HepG2 (cell line): ENCODE measurements at regions not wholly inside any gene's neighbourhood (a gene's known extent, or its start where the extent isn't known, plus 50 kb on each side); places are given as distances from the start of the nearest gene placed in this dataset.

ENCODE experiments used
- ATAC-seq: fragments of 200-7000 bp; cut with Tn5 transposase; 3 replicates; pipeline ENCODE4 v1.9.1; 2020; ENCODE audit warnings: mild to moderate bottlenecking, moderate library complexity
- BruUV-seq: library from RNA; stranded (reverse); fragments of 400-500 nt; replicated peaks from 2 replicates; lab custom pipeline; 2021; lab: Mats Ljungman, UMichigan
- CTCF ChIA-PET: fragments of 300-600 bp; formaldehyde crosslinking; extraction: SDS; loops from one replicate; lab custom pipeline; 2021; ENCODE audit warnings: low total read pairs, inconsistent platforms, low intra/inter-chr PET ratio; lab: Yijun Ruan, JAX
- POLR2A ChIA-PET: fragments of 350-600 bp; sonication (Branson Sonifier 250); formaldehyde crosslinking; loops from one replicate; lab custom pipeline; 2020; ENCODE audit warnings: antibody characterized with exemption, inconsistent platforms; lab: Yijun Ruan, JAX
- DNase-seq: peaks from one replicate; pipeline ENCODE4 v3.0.0-alpha.2; 2015; ENCODE audit warnings: low spot score
- FAIRE-seq: peaks from 3 replicates; lab custom pipeline; 2011; peaks lifted over from hg19 to GRCh38; lab: Jason Lieb, UNC
- H2AFZ ChIP-seq: one replicate; pipeline ENCODE4 v1.6.1; 2011; ENCODE audit warnings: low read length, inconsistent platforms
- H3K27ac ChIP-seq: fragments of 300-600 bp; 3 replicates; pipeline ENCODE4 v1.8.0; 2011; ENCODE audit warnings: mixed run types, mild to moderate bottlenecking, mixed read lengths, low read length, inconsistent platforms; ENCODE audit not compliant: insufficient read depth; ENCODE audit errors: extremely low read length
- H3K27me3 ChIP-seq, 2 experiments: fragments of 200-600 bp in 1 of 2; 2 replicates in 1 of 2; 3 replicates in 1 of 2; pipeline versions ENCODE4 v1.6.0 to v1.8.0; 2011; ENCODE audit warnings: low read length in 2 of 2, mild to moderate bottlenecking in 2 of 2, moderate library complexity in 2 of 2, inconsistent platforms in 1 of 2; ENCODE audit not compliant: insufficient read depth in 2 of 2, control insufficient read depth in 1 of 2
- H3K36me3 ChIP-seq, 2 experiments: fragments of 200-600 bp in 1 of 2; replicated peaks in 1 of 2; 2 replicates in 1 of 2; 3 replicates in 1 of 2; pipeline versions ENCODE4 v1.5.1 to v1.8.0; 2011; ENCODE audit warnings: low read length in 2 of 2, inconsistent platforms in 1 of 2; ENCODE audit not compliant: insufficient read depth in 2 of 2, control insufficient read depth in 1 of 2
- H3K4me1 ChIP-seq: 2 replicates; pipeline ENCODE4 v1.5.1; 2012; ENCODE audit warnings: low read length, inconsistent platforms; ENCODE audit not compliant: insufficient read depth
- H3K4me2 ChIP-seq: 2 replicates; pipeline ENCODE4 v1.6.0; 2011; ENCODE audit warnings: low read depth, low read length, inconsistent platforms
- H3K4me3 ChIP-seq, 3 experiments: fragments of 200-600 bp in 1 of 3; sonication (generic), shearing (Covaris generic) in 1 of 3; replicated peaks in 1 of 3; 2 replicates each; pipeline ENCODE4 v1.5.1; 2011 to 2016; ENCODE audit warnings: low read length in 3 of 3, inconsistent platforms in 2 of 3, low read depth in 2 of 3, mild to moderate bottlenecking in 2 of 3, control low read depth in 1 of 3, mixed read lengths in 1 of 3; ENCODE audit not compliant: insufficient read depth in 1 of 3
- H3K79me2 ChIP-seq: one replicate; pipeline ENCODE4 v1.6.1; 2011; ENCODE audit warnings: low read length, inconsistent platforms; ENCODE audit not compliant: insufficient read depth
- H3K9ac ChIP-seq: 2 replicates; pipeline ENCODE4 v1.6.0; 2011; ENCODE audit warnings: mild to moderate bottlenecking, low read depth, low read length, inconsistent platforms; ENCODE audit not compliant: insufficient read depth
- H3K9me3 ChIP-seq: 2 replicates; pipeline ENCODE4 v1.5.1; 2012; ENCODE audit warnings: mild to moderate bottlenecking, low read length
- H4K20me1 ChIP-seq: 2 replicates; pipeline ENCODE4 v1.6.0; 2011; ENCODE audit warnings: inconsistent platforms, mild to moderate bottlenecking, low read length, moderate library complexity; ENCODE audit not compliant: insufficient read depth
- DNMT1 ChIP-seq: sonication (generic); formaldehyde crosslinking; IDR thresholded peaks from 2 replicates; pipeline ENCODE4 v1.5.1; 2020; ENCODE audit warnings: mild to moderate bottlenecking, missing genetic modification reagents
- FOXA3 ChIP-seq: IDR thresholded peaks from 2 replicates; pipeline ENCODE4 v1.6.1; 2016; ENCODE audit warnings: missing genetic modification reagents, missing compliant biosample characterization
- FOXP1 ChIP-seq, 2 experiments: fragments of 450-650 bp in 1 of 2; IDR thresholded peaks; 2 replicates each; pipeline ENCODE4 v1.6.1; 2017 to 2018; ENCODE audit warnings: antibody characterized with exemption in 1 of 2
- MAZ ChIP-seq, 2 experiments: sonication (generic) in 1 of 2; formaldehyde crosslinking in 1 of 2; IDR thresholded peaks; 2 replicates each; pipeline versions ENCODE4 v1.5.0 to v1.6.1; 2012 to 2020; ENCODE audit warnings: low read depth in 2 of 2, mild to moderate bottlenecking in 2 of 2, borderline replicate concordance in 1 of 2, improper control_type of control experiment in 1 of 2, low read length in 1 of 2, missing genetic modification reagents in 1 of 2, moderate library complexity in 1 of 2
- NONO ChIP-seq, 2 experiments: fragments of 450-650 bp in 1 of 2; sonication (generic) in 1 of 2; formaldehyde crosslinking in 1 of 2; IDR thresholded peaks in 1 of 2; conservative IDR thresholded peaks in 1 of 2; 2 replicates each; pipeline versions ENCODE4 v1.6.1 to v1.8.0; 2017 to 2022; ENCODE audit warnings: mild to moderate bottlenecking in 1 of 2, missing genetic modification reagents in 1 of 2, moderate library complexity in 1 of 2
- SALL1 ChIP-seq: sonication (generic); formaldehyde crosslinking; IDR thresholded peaks from 2 replicates; pipeline ENCODE4 v1.8.0; 2022; ENCODE audit warnings: mild to moderate bottlenecking, missing genetic modification reagents
- SIN3A ChIP-seq: IDR thresholded peaks from 2 replicates; pipeline ENCODE4 v1.6.1; 2011; ENCODE audit warnings: low read depth, mild to moderate bottlenecking, control low read depth, low read length, borderline replicate concordance
- ZBTB3 ChIP-seq: sonication (generic); formaldehyde crosslinking; IDR thresholded peaks from 2 replicates; pipeline ENCODE4 v1.4.0; 2020; ENCODE audit warnings: low read depth, mild to moderate bottlenecking, moderate library complexity, missing genetic modification reagents, borderline replicate concordance
- ZNF263 ChIP-seq: sonication (generic); formaldehyde crosslinking; IDR thresholded peaks from 2 replicates; pipeline ENCODE4 v1.4.0; 2020; ENCODE audit warnings: missing genetic modification reagents
- ZNF343 ChIP-seq: sonication (generic); formaldehyde crosslinking; IDR thresholded peaks from 2 replicates; pipeline ENCODE4 v1.4.0; 2020; ENCODE audit warnings: mild to moderate bottlenecking, missing genetic modification reagents
- ZSCAN22 ChIP-seq: sonication (generic); formaldehyde crosslinking; IDR thresholded peaks from 2 replicates; pipeline ENCODE4 v1.4.0; 2020; ENCODE audit warnings: mild to moderate bottlenecking, missing genetic modification reagents
- WGBS: methylation state at CpG from one replicate; pipeline ENCODE4 v1.1.6; 2017; ENCODE audit warnings: low lambda C conversion rate; 5-methylcytosine and 5-hydroxymethylcytosine counted together
- in situ Hi-C: cut with HindIII; loops from 2 replicates; pipeline ENCODE4 v1.10.0; 2017; ENCODE audit warnings: low pct_unique_long_range_greater_than_20kb; ENCODE audit not compliant: extremely low pct_ligation_motif_present
- intact Hi-C: fragments of 100-400 bp; cut with micrococcal nuclease; formaldehyde crosslinking; loops from one replicate; pipeline ENCODE4 v1.10.0; 2022; ENCODE audit not compliant: unreplicated experiment
- TF ChIP-seq, protein P1 (sequence below): IDR thresholded peaks from 2 replicates; pipeline ENCODE4 v1.6.1; 2012; ENCODE audit warnings: low read length, improper control_type of control experiment
- TF ChIP-seq, protein P2 (sequence below): sonication (generic); formaldehyde crosslinking; IDR thresholded peaks from 2 replicates; pipeline ENCODE4 v1.4.0; 2020; ENCODE audit warnings: mild to moderate bottlenecking, missing genetic modification reagents
- TF ChIP-seq, protein P3 (sequence below): sonication (generic); formaldehyde crosslinking; IDR thresholded peaks from 2 replicates; pipeline ENCODE4 v1.4.0; 2020; ENCODE audit warnings: missing genetic modification reagents, mild to moderate bottlenecking, borderline replicate concordance
- TF ChIP-seq, protein P4 (sequence below): sonication (generic); formaldehyde crosslinking; IDR thresholded peaks from 2 replicates; pipeline ENCODE4 v1.5.0; 2020; ENCODE audit warnings: mild to moderate bottlenecking, missing genetic modification reagents, borderline replicate concordance

DNA sequence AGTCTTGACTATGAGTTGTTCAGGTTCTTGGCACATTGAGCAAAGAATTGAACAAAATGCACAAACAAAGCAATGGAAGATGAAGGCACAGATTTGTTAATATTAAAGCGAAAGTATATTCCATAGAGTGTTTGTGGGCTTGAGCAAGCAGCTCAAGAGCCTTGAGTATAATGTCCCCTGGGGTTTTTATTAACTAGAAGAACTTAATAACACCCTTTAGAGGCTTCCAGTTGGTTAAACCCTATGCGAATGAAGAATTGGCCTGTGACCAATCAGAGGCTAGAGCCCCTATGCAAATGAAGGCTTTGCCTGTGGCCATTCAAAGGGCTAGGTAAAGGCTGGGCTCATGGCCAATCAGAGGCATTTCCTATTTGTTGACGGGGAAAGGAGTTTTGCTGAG, 135.3 kb upstream of the IL12B start:
- WGBS: 37% methylated on average over 3 of the region's 3 CpGs
- H3K9ac ChIP-seq: no peak overlapping the region
- H4K20me1 ChIP-seq: no peaks in the 10 kb centered on the region; the same call in 1 of the 2 replicates
- DNase-seq: no peak
- no peaks in the 10 kb centered on the region for H3K79me2 ChIP-seq
- no TSS peak for BruUV-seq
- no peak for ATAC-seq
- in situ Hi-C loops (no loop called here), intact Hi-C loops (no loop called here)
- ChIA-PET CTCF (no interaction called here), POLR2A (no interaction called here)
- no peak for FAIRE-seq
- H3K27ac ChIP-seq: no peak overlapping the region
- H3K36me3 ChIP-seq: no peaks in the 10 kb centered on the region
- no peaks in the 10 kb centered on the region; a peak in 1 of 5 replicates for H3K27me3 ChIP-seq
- no peak overlapping the region for H3K4me3 ChIP-seq
- H2AFZ ChIP-seq: no peak overlapping the region
- peaks cover 18% of the 10 kb centered on the region for H3K4me1 ChIP-seq
- no peaks in the 10 kb centered on the region for H3K9me3 ChIP-seq
- H3K4me2 ChIP-seq: no peak overlapping the region
- TF ChIP-seq, protein P1, sequence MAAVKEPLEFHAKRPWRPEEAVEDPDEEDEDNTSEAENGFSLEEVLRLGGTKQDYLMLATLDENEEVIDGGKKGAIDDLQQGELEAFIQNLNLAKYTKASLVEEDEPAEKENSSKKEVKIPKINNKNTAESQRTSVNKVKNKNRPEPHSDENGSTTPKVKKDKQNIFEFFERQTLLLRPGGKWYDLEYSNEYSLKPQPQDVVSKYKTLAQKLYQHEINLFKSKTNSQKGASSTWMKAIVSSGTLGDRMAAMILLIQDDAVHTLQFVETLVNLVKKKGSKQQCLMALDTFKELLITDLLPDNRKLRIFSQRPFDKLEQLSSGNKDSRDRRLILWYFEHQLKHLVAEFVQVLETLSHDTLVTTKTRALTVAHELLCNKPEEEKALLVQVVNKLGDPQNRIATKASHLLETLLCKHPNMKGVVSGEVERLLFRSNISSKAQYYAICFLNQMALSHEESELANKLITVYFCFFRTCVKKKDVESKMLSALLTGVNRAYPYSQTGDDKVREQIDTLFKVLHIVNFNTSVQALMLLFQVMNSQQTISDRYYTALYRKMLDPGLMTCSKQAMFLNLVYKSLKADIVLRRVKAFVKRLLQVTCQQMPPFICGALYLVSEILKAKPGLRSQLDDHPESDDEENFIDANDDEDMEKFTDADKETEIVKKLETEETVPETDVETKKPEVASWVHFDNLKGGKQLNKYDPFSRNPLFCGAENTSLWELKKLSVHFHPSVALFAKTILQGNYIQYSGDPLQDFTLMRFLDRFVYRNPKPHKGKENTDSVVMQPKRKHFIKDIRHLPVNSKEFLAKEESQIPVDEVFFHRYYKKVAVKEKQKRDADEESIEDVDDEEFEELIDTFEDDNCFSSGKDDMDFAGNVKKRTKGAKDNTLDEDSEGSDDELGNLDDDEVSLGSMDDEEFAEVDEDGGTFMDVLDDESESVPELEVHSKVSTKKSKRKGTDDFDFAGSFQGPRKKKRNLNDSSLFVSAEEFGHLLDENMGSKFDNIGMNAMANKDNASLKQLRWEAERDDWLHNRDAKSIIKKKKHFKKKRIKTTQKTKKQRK: no peak
- TF ChIP-seq ZBTB3 (no peak), DNMT1 (CRISPR knock-in tag) (no peak), FOXP1 (IDR thresholded peaks at IDR 0.05) (no peak), FOXP1 (CRISPR knock-in tag; IDR thresholded peaks at IDR 0.05) (no peak), ZNF263 (CRISPR knock-in tag) (no peak), ZSCAN22 (no peak), SALL1 (no peak), SIN3A (no peak), MAZ (IDR thresholded peaks at IDR 0.05; ENCODE audit: borderline replicate concordance, low read depth, low read length) (no peak), MAZ (CRISPR knock-in tag; IDR thresholded peaks at IDR 0.05; ENCODE audit: low read depth) (no peak), NONO (IDR thresholded peaks at IDR 0.05) (no peak), NONO (CRISPR knock-in tag; conservative IDR thresholded peaks at IDR 0.05) (no peak), ZNF343 (CRISPR knock-in tag) (no peak), FOXA3 (CRISPR knock-in tag) (no peak)
- TF ChIP-seq, protein P2, sequence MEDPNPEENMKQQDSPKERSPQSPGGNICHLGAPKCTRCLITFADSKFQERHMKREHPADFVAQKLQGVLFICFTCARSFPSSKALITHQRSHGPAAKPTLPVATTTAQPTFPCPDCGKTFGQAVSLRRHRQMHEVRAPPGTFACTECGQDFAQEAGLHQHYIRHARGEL (CRISPR knock-in tag): no peak
- TF ChIP-seq, protein P3, sequence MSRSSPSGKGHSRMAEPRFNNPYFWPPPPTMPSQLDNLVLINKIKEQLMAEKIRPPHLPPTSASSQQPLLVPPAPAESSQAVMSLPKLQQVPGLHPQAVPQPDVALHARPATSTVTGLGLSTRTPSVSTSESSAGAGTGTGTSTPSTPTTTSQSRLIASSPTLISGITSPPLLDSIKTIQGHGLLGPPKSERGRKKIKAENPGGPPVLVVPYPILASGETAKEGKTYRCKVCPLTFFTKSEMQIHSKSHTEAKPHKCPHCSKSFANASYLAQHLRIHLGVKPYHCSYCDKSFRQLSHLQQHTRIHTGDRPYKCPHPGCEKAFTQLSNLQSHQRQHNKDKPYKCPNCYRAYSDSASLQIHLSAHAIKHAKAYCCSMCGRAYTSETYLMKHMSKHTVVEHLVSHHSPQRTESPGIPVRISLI (CRISPR knock-in tag): no peak
- TF ChIP-seq, protein P4, sequence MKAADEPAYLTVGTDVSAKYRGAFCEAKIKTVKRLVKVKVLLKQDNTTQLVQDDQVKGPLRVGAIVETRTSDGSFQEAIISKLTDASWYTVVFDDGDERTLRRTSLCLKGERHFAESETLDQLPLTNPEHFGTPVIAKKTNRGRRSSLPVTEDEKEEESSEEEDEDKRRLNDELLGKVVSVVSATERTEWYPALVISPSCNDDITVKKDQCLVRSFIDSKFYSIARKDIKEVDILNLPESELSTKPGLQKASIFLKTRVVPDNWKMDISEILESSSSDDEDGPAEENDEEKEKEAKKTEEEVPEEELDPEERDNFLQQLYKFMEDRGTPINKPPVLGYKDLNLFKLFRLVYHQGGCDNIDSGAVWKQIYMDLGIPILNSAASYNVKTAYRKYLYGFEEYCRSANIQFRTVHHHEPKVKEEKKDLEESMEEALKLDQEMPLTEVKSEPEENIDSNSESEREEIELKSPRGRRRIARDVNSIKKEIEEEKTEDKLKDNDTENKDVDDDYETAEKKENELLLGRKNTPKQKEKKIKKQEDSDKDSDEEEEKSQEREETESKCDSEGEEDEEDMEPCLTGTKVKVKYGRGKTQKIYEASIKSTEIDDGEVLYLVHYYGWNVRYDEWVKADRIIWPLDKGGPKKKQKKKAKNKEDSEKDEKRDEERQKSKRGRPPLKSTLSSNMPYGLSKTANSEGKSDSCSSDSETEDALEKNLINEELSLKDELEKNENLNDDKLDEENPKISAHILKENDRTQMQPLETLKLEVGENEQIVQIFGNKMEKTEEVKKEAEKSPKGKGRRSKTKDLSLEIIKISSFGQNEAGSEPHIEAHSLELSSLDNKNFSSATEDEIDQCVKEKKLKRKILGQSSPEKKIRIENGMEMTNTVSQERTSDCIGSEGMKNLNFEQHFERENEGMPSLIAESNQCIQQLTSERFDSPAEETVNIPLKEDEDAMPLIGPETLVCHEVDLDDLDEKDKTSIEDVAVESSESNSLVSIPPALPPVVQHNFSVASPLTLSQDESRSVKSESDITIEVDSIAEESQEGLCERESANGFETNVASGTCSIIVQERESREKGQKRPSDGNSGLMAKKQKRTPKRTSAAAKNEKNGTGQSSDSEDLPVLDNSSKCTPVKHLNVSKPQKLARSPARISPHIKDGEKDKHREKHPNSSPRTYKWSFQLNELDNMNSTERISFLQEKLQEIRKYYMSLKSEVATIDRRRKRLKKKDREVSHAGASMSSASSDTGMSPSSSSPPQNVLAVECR (CRISPR knock-in tag): no peak
